HCT116 (cell line): ENCODE measurements at regions not wholly inside any gene's neighbourhood (a gene's known extent, or its start where the extent isn't known, plus 50 kb on each side); places are given as distances from the start of the nearest gene placed in this dataset.

ENCODE experiments used
- EGR1 ChIP-seq: IDR thresholded peaks from 2 replicates; pipeline ENCODE4 v1.6.1; 2012; ENCODE audit warnings: low read depth
- ELF1 ChIP-seq: IDR thresholded peaks from 2 replicates; pipeline ENCODE4 v1.6.1; 2012; ENCODE audit warnings: low read depth, borderline replicate concordance
- EZH2 ChIP-seq: fragments of 200-600 bp; sonication (generic); IDR thresholded peaks from 2 replicates; pipeline ENCODE4 v1.6.1; 2017; ENCODE audit warnings: antibody characterized with exemption, mixed run types
- EZH2phosphoT487 ChIP-seq: fragments of 200-600 bp; IDR thresholded peaks from 2 replicates; pipeline ENCODE4 v1.6.1; 2018; ENCODE audit warnings: antibody characterized with exemption, borderline replicate concordance
- POLR2A ChIP-seq: IDR thresholded peaks from 2 replicates; pipeline ENCODE4 v1.7.0; 2011; ENCODE audit warnings: borderline replicate concordance; ENCODE audit not compliant: insufficient read depth, insufficient read length; ENCODE audit errors: extremely low read depth
- RAD21 ChIP-seq: IDR thresholded peaks from 2 replicates; pipeline ENCODE4 v1.6.1; 2012; ENCODE audit warnings: low read depth, mild to moderate bottlenecking
- TCF7L2 ChIP-seq: IDR thresholded peaks from 2 replicates; pipeline ENCODE4 v1.7.0; 2011; ENCODE audit warnings: borderline replicate concordance, inconsistent platforms; ENCODE audit not compliant: insufficient read depth, insufficient read length; ENCODE audit errors: extremely low read depth
- TF ChIP-seq, protein P1 (sequence below), 3 experiments: fragments of 200-600 bp in 1 of 3; sonication (generic) in 1 of 3; IDR thresholded peaks in 2 of 3; conservative IDR thresholded peaks in 1 of 3; 2 replicates each; pipeline ENCODE4 v1.5.1; 2012 to 2017; ENCODE audit warnings: low read depth in 2 of 3, low read length in 2 of 3, antibody characterized with exemption in 1 of 3, borderline replicate concordance in 1 of 3, control low read depth in 1 of 3, mild to moderate bottlenecking in 1 of 3, mixed read lengths in 1 of 3, mixed run types in 1 of 3, moderate library complexity in 1 of 3; ENCODE audit not compliant: insufficient read depth in 1 of 3
- TF ChIP-seq, protein P2 (sequence below): IDR thresholded peaks from 2 replicates; pipeline ENCODE4 v1.6.1; 2012; ENCODE audit warnings: low read depth
- TF ChIP-seq, protein P3 (sequence below): IDR thresholded peaks from 2 replicates; pipeline ENCODE4 v1.6.1; 2012

DNA sequence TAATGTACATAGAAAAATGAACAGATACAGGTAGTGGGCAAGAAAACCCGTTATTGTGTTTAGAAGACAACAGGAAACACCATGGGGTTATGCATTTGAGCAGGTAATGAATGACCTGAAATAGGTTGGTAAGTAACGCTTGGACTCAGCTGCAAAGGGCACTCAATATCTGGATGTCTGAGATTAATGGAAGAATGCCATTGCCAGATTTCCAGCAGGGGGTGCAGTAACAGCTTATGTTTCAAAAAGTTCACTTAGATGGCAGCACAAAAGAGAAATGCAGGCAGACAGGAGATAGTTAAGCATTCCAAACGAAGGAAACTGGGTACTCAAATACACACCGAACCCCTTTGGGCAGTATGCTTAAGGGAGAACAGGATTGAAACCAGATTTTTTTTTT, 285.5 kb upstream of the VLDLR start:
- no peak for TF ChIP-seq EGR1
- no peak for TF ChIP-seq EZH2
- TF ChIP-seq RAD21: no peak
- no peak for TF ChIP-seq TCF7L2
- no peak for TF ChIP-seq EZH2phosphoT487
- TF ChIP-seq, protein P1, sequence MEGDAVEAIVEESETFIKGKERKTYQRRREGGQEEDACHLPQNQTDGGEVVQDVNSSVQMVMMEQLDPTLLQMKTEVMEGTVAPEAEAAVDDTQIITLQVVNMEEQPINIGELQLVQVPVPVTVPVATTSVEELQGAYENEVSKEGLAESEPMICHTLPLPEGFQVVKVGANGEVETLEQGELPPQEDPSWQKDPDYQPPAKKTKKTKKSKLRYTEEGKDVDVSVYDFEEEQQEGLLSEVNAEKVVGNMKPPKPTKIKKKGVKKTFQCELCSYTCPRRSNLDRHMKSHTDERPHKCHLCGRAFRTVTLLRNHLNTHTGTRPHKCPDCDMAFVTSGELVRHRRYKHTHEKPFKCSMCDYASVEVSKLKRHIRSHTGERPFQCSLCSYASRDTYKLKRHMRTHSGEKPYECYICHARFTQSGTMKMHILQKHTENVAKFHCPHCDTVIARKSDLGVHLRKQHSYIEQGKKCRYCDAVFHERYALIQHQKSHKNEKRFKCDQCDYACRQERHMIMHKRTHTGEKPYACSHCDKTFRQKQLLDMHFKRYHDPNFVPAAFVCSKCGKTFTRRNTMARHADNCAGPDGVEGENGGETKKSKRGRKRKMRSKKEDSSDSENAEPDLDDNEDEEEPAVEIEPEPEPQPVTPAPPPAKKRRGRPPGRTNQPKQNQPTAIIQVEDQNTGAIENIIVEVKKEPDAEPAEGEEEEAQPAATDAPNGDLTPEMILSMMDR (IDR thresholded peaks at IDR 0.05 in 2 of 3, conservative IDR thresholded peaks at IDR 0.05 in 1 of 3; ENCODE audit: borderline replicate concordance in 1 of 3, insufficient read depth in 1 of 3, low read depth in 2 of 3, low read length in 2 of 3): peak in 1 of 3 experiments; percentile 26; a peak in 2 of 6 replicates
- TF ChIP-seq, protein P2, sequence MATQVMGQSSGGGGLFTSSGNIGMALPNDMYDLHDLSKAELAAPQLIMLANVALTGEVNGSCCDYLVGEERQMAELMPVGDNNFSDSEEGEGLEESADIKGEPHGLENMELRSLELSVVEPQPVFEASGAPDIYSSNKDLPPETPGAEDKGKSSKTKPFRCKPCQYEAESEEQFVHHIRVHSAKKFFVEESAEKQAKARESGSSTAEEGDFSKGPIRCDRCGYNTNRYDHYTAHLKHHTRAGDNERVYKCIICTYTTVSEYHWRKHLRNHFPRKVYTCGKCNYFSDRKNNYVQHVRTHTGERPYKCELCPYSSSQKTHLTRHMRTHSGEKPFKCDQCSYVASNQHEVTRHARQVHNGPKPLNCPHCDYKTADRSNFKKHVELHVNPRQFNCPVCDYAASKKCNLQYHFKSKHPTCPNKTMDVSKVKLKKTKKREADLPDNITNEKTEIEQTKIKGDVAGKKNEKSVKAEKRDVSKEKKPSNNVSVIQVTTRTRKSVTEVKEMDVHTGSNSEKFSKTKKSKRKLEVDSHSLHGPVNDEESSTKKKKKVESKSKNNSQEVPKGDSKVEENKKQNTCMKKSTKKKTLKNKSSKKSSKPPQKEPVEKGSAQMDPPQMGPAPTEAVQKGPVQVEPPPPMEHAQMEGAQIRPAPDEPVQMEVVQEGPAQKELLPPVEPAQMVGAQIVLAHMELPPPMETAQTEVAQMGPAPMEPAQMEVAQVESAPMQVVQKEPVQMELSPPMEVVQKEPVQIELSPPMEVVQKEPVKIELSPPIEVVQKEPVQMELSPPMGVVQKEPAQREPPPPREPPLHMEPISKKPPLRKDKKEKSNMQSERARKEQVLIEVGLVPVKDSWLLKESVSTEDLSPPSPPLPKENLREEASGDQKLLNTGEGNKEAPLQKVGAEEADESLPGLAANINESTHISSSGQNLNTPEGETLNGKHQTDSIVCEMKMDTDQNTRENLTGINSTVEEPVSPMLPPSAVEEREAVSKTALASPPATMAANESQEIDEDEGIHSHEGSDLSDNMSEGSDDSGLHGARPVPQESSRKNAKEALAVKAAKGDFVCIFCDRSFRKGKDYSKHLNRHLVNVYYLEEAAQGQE: no peak
- no peak for TF ChIP-seq ELF1
- TF ChIP-seq, protein P3, sequence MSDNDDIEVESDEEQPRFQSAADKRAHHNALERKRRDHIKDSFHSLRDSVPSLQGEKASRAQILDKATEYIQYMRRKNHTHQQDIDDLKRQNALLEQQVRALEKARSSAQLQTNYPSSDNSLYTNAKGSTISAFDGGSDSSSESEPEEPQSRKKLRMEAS: no peak
- no peak for TF ChIP-seq POLR2A
